GM21786 (cell line): ENCODE measurements at regions not wholly inside any gene's neighbourhood (a gene's known extent, or its start where the extent isn't known, plus 50 kb on each side); places are given as distances from the start of the nearest gene placed in this dataset.
"Not testable (repeated sequence)": the region's sequence is repeated elsewhere in the genome, so short reads cannot be mapped to it uniquely, and the experiment has no call there.

Source experiments
- ATAC-seq: cut with Tn5 transposase; IDR thresholded peaks from one replicate; pipeline ENCODE4 v1.9.1; 2021; ENCODE audit not compliant: unreplicated experiment

DNA sequence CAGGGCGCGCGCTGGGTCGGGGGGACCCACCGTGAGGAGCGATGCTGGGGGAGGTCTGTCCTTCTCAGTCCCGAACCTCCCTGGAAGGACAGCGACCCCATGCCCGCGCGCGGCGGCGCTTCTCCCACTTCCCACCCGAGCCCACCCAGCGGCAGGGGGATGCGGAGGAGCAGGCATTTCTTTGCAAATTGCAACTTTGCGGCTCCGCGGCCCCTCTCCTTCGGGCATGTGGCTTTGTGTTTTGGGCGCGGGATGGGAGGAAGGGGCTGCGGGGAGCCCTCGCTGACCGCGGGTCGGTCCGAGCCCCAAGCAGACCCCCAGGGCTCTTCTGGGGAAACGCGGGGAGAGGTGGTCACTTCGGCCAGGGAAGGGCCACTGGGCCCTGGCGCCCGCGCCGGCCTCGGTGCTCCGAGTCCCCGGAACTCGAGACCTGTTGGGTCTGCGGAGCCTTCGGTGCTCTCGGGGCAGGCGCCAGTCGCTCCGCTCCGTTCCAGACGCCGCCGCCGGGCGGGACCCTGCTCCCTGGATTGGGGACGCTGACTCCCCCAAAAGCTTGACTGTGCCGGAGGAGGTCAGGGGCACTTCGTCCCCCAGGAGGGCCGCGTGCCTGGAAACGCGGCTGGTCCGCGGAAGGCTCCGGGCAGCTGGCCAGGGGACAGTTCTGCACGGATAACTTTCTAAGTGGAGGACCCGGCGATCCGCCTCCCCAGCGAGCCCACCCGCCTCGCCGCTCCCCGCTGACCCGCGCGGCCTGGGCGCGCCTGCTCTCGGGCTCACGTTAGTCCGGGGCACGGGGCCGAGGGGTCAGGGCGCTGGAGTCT, 164.2 kb upstream of the DPP6 start:
- ATAC-seq: no peak

DNA sequence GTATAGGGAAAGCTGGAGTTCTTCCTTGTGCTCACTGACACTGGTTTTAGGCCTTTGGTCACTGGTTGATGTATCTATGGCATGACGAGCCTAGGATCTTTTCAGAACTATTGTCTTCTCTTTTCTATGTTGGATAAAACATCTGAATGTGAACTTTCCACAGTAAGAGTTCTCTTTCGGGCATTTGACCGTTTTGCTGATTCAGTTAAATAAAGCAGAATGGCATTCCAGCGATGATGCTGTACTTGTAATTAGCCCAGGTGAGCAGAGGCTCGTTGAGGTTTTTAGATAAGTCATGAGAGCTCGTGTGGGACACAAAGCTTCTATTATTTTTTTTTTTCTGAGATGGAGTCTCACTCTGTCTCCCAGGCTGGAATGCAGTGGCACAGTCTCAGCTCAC, 160.2 kb upstream of the DPP6 start:
- no peak for ATAC-seq

DNA sequence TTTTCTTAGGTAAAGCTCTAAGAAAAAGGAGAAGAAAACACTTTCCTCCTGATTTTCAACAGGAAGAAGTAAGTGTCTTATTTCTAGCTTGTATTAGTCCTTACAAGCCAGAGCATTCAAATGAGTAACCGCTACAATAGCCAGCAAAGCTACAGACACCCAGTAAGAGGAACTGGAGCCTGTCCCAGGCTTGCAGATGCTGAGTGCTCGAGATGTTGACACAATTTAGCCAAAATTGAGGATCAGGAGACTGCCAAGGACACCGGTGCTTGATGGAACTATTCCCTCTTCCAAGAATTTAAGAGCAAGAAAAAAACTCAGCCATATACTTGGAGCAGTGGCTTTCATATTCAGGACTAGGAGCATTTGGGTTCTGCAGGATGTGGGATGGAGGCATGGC, 149.3 kb upstream of the DPP6 start:
- no peak for ATAC-seq

DNA sequence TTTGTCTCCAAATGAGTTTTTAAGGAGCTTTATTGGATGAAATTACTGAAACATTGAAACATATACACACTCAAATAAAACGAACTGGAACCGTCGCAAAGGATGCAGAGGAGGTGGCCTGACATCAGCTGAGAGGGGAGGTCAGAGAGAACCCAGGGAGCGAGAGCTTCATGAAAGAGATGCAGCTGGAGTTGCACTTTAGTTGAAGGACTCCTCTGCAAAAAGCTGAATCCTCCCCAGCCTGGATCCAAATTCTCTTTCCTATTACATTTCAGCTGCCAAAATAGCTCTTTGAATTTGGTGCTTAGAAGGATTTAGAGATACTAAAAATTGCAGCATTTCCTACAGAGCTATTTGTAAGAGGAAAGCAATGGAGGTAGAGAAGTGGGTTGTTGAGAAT, 140.0 kb upstream of the DPP6 start:
- ATAC-seq: no peak

DNA sequence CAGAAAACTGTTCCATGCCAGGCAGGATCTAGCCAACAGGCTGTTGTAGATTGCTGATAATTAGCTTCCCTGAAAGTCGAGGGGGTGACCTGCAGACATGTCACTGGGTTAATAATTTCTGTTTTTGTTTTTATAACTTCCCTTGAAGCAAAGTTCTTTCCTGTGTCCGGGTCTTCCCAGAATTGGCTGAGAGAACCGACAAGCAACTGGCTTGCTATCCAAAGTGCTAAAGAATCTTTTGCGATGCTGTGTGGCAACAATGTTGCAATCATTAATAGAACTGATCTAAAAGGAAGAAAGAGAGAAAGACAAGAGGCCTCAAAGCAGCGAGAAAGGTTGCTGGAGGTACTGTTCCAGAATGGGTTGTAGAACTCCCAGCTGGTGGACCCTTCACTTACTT, 132.1 kb upstream of the DPP6 start:
- no peak for ATAC-seq

DNA sequence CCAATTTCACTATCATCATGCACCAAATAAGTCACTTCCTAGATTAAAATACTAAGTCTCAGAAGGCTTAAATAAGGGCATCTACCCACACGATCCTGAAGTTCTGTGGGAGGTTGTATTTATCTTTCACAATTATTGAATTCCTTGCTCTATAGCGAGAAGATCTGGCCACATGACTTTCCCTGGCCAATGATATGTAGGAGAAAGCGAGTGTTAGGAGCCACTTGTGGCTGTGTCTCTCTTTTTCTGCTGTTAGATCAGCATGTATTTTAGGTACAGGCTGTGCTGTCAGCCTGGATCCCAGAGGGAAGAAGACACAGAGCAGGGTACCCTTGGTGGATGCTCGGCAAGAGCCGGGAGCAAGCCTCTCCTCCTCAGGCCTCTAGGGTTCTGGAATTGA, 131.3 kb upstream of the DPP6 start:
- ATAC-seq: no peak

DNA sequence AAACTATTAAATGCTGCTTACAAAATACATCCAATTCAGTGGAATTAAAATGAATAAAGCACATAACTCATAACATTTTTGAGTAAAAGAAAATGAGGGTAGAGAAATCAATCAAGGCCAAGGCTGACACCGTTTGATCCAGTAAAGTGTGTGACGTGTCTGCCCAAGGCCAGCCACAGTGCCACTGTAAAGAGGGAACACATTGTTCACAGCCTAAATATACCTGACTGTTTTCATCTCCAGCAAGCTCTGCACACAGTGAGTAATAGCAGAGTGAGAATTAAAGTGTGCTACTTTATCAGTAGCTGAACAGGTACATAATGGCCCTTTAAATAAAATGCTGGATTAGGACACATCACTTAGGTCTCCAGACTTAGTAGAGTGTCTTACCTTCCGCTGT, 130.8 kb upstream of the DPP6 start:
- ATAC-seq: no peak

DNA sequence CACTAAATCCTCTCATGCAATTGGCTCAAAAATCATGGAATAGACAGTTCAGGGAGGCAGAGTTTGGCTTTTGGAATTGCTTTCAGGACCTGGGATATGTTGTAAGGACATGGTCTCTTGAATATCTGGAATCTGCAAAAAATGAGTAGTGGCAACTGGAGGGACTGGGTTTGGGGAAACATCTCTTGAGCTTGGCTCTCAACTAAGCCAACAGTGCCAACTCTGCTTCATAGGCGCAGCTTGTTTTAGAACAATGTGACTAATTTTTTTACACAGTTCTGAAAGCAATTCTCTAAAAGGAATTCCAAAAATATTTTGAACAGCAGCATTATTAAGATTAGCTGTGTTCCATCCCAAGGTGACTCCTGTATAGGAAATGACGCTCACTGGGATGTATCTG, 121.5 kb upstream of the DPP6 start:
- no peak for ATAC-seq

DNA sequence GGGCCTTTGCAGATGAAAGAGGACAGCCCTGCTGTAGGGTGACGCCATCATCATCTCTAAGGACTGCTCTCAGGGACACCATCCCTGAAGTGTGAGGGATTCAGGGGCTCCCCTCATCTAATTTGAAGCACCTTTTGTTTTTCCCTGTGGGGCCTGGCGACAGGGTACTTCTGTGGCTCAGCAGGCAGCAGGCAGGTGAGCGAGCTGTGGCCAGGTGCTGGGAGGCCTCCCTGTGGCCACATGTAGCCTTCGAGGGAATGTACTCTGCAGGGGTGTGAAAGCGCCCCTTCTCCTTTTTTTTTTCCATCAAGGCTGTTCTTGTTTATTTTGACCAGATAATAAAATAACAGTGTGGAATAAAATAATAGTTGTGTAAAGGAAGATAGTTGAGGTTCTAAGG, 118.2 kb upstream of the DPP6 start:
- no peak for ATAC-seq

DNA sequence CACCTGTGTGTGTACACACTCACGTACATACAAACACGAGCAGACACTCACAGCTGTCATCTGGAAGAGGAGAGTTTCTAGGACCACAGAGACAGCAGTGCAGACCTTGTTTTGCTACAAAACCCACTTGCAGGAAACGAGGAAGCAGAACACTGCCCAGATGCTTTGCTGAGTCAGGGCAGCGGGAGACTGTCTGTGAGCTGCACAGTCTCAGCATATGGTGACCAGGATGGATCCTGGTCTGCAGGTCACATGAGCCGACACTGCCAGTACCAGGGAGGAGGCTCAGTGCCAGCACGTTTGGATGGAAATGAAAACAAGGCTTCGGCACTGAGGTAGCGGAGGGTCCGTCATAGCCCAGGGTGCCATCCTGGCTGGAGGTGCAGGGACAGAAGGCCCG, 117.6 kb upstream of the DPP6 start:
- ATAC-seq: no peak

DNA sequence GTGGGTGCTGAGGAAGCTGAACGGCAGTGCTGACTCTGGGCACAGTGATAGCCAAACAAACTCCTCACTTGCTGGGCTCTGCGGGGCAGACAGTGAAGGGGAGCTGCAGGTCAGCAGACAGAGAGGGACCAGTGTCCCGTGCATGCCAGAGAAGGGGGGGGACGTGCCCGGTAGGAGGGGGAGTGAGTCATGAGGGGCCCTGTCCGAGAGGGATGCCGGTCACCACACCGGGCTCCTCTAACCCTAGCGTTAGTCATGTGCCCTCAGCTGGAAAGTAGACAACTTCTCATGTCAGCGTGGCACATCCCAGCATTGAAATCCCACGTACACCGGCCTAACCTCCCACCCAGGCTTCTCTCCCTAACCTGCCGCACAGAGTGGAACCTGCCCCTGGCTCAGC, 117.1 kb upstream of the DPP6 start:
- no peak for ATAC-seq

DNA sequence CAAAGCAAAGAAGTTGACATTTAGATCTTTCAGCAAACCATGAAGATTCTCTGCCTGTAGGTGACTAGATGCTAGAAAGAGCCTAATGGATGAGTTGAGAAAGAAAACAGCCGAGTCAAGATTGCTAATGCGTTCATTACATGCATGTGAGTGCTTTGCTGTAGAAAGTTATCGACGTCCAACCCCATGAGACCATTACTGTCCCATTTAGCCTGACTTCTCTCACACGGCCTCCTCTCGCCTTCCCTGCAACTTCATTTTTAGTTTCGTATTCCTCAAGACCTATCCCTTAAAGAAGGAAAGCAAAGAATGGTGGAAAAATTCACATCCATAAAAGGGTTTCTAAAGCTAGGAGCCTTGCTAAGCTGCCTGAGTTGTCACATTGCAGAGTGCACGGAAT, 113.7 kb upstream of the DPP6 start:
- no peak for ATAC-seq

DNA sequence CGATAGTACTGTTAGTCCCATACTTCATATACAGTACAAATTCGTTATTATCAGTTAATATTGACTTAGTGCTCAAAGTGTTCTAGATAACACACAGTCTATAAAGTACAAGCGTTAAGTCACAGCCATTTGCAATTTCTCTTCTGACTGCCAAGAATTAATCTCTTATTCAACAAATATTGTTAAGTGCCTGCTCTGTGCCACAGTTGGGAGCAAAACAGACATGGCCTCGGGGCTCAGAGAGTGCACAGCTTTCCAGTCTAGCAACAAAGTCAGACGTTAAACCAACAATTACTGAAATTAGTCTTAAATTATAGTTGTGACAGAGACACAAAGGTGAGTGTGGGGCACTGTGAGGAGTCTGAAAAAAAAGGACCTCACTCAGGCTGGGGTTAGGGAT, 113.0 kb upstream of the DPP6 start:
- ATAC-seq: no peak

DNA sequence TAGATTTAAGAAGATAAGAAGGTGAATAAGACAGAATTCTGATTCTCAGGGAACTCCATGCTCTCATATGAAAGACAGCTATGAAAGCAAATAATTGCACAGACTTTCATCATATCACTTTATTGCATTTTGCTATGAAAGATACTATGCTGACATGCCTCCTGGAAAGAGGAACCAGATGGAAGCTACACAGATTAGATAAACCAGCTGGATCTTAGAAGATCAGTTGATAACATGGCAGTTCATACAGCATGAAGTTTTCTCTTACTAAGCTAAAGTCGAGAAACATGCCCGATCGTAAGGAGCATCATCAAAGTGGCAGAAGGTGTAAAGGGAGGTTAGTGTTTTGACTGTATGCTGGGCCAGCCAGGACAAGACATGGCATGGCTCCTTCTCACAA, 112.5 kb upstream of the DPP6 start:
- no peak for ATAC-seq

DNA sequence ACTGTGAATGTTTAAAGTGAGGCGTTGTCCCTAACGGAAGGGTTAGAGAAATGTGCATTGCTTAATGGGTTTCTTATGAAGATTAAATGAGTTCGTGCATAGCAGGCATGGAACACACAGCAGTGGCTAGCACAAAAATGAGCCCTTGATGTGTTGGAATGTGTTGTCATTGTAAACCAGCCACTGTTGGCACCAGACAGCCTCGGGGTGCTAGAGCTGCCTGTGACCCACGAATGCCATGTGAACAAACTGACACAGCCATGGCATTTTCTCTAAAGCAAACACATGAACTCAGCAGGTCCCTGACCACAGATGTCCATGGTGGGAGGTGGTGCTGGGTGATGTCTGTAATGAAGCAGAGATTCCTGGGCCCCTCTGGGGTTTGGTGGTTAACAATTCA, 111.1 kb upstream of the DPP6 start:
- ATAC-seq: no peak

DNA sequence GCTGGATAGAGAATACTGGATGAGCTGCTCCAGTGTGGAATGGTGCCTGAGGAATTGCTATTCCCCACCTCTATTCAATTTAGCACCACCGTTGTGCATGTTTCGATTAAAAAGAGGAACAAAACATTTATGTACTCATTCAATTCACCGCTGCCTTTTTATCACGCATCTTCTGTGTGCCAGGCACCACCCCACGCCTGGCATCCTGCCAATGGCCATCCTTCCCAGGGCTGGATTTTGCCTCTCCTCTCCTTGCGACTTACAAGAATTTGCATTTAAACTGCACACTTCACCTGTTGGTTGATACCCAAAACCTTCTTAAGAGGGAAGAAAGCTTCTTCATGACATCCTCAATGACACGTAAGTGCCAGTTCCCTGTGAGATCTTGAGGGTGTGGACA, 110.2 kb upstream of the DPP6 start:
- ATAC-seq: no peak

DNA sequence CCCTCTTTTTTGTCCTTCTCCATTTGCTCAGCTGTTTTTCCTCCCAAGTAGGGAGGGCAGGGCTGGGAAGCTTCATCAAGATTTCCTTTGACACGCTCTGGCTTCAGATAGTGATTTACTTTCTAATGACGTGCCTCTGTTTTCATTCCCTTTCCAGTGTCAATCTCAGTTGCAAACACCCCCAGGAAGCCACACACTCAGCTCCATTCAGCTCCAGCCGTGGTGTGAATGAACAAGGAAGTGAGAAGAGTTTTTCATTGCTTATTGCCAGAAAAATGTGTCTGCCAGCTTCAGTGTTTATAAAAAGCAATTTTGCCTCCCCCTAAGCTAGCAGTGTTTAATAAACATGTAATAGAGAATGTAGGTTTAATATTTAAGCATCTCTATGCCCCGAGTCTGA, 108.7 kb upstream of the DPP6 start:
- ATAC-seq: no peak

DNA sequence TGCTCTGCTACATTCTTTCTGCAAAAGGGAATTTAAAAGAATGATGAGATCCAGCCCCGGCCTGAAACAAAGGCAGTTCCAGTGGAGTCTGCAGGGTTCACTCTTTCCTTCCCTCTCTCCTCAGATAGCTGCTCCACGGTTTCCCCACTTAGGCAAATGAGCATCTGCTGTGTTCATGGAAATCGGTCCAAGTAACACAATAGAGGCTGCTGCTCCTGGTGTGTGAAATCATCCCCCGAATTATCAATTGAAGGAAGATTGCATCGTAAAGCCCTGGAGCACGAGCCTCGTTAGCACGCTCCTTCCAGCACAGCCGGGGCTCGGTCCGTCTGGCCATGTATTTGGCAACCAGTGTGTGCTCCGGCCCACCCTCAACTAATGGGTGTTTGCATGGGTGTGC, 108.3 kb upstream of the DPP6 start:
- ATAC-seq: no peak

DNA sequence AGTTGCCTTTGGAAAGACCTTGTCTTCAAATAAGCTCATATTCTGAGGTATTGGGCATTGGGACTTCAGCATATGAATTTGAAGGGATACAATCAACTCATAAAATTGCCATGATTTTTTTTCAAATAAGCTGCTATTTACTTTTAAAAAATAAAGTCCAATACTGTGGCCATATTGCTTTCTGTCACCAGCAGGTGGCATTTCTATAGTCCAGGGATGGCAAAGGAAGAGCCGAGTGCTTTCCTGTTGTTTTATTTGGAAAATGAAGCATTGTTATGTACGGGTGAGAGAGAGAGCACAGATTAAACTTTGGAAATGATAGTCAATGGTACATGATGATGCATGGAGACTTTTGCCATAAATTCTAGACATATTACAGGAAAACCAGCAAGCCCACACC, 104.1 kb upstream of the DPP6 start:
- no peak for ATAC-seq

DNA sequence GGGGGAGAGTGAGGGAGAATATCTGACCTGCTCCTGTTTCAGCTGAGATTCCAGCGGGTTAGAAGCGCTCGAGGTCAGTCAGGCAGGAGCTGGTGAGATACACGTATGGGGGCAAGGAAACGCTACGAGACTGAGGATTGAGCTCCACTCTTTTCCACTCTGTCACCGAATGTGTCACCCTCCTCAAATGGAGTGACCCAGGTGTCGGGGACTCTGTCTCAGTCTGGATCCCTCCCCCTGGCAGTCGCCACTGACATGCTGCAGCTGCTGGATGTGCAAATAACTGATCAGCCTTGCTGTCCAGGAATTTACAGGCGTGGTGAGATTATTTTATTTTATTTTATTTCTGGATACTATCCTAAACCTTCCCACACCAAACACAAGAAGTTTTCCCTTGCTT, 100.9 kb upstream of the DPP6 start:
- no peak for ATAC-seq

DNA sequence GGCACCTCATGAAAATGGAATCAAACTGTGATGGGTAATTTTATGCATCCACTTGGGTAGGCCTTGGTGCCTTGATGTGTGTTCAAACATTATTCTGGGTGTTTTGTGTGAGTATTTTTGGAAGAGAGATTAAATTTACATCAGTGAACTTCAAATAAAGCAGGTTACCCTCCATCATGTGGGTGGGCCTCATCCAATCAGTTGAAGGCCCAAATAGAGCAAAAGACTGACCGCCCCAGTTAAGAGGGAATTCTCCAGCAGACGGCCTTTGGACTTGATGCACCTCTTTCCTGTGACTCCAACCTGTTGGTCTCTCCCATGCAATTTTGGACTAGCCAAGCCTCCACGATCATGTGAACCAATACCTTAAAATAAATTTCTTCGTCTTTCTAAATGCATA, 97.7 kb upstream of the DPP6 start:
- ATAC-seq: no peak

DNA sequence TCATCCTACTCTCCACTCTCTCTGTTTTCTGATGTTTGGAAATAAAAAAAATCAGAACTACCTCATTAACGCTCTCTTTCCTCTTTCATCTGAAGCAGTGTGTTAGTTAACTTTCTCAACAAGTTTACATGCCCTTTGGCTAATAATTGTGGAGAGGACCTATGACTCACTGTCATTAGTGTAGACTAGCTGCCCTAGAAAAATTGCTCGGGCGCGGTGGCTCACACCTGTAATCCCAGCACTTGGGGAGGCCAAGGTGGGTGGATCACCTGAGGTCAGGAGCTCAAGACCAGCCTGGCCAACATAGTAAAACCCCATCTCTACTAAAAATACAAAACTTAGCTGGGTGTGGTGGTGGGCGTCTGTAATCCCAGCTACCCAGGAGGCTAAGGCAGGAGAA, 94.5 kb upstream of the DPP6 start:
- ATAC-seq: not testable (repeated sequence)

DNA sequence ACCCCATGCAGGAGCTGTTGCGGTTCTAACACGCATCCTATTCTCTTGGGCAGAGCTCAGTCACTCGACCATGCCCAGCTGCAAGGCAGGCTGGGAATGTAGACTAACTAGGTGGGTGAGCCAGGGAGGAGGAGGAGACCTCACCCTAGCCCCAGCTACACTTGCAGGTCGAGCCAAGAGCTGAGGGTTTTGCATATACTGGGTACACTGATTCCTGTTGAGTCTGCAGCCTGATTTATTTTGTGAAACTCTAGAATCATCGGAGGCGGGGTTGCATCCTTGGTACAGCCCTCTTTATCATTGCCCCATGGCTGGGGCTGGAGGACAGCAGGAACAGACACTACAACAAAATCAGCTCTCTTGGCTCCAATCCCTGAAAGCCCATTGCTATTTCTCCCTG, 93.8 kb upstream of the DPP6 start:
- not testable (repeated sequence) for ATAC-seq
